Colonic mucosa (tissue), 4 donors: ENCODE measurements at regions not wholly inside any gene's neighbourhood (a gene's known extent, or its start where the extent isn't known, plus 50 kb on each side); places are given as distances from the start of the nearest gene placed in this dataset.
A peak's percentile ranks its signal among the peaks of the same experiment; 100 is the strongest.

Experiments used
- DNase-seq: peaks from one replicate; pipeline ENCODE4 v3.0.0-alpha.2; 2020
- H3K27ac ChIP-seq: fragments of 200-600 bp; one replicate; pipeline ENCODE4 v1.8.0; 2021
- H3K27me3 ChIP-seq: fragments of 200-600 bp; one replicate; pipeline ENCODE4 v1.8.0; 2021
- H3K36me3 ChIP-seq: fragments of 200-600 bp; one replicate; pipeline ENCODE4 v1.8.0; 2021
- H3K4me1 ChIP-seq: fragments of 200-600 bp; one replicate; pipeline ENCODE4 v1.8.0; 2021; ENCODE audit warnings: mild to moderate bottlenecking
- H3K4me3 ChIP-seq: fragments of 200-600 bp; one replicate; pipeline ENCODE4 v1.8.0; 2021
- H3K9ac ChIP-seq, 2 donors: one replicate each; pipeline ENCODE4 v1.7.0; 2013; ENCODE audit warnings: control low read depth in 2 of 2, low read depth in 2 of 2, low read length in 2 of 2
- H3K9me3 ChIP-seq: fragments of 200-600 bp; one replicate; pipeline ENCODE4 v1.8.0; 2021
- intact Hi-C: fragments of 100-400 bp; cut with DNase I; formaldehyde crosslinking; loops from one replicate; pipeline ENCODE4 v1.14.1; 2022
- TF ChIP-seq, protein P1 (sequence below): fragments of 200-600 bp; IDR thresholded peaks from one replicate; pipeline ENCODE4 v1.8.0; 2022; ENCODE audit warnings: antibody characterized with exemption, mild to moderate bottlenecking
- donor health status: healthy.
- donor health status: DM: no; HTN: no; CAD: no.
- donor health status: DM: no; HTN: no; CAD: no.

DNA sequence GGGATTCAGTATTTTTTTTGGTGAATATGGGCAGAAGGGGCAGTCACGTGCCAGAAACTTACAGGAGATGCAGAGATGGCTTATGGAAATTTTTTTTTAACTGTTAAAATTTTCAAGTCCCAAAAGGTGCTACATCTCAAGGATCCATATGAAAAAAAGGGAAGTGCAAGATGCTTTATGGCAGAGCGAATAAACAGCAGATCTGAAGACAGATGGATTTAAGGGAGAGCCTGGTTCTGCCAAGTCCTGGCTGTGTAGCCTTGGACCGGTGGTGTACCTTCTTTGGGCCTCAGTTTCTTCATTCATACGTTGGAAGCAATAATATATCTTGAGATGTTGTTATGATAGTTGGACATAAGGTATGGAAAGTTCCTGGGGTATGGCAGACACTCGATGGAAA lies 91.5 kb upstream of the ARRDC4 start:
- Histone ChIP-seq H3K27ac (no peak overlapping the region), H3K9me3 (no peaks in the 10 kb centered on the region), H3K36me3 (no peaks in the 10 kb centered on the region), H3K27me3 (no peaks in the 10 kb centered on the region), H3K4me3 (no peak overlapping the region), H3K9ac (no peak overlapping the region), H3K4me1 (no peaks in the 10 kb centered on the region)
- DNase-seq = no peak
- intact Hi-C loops = no loop called here
- TF ChIP-seq, protein P1, sequence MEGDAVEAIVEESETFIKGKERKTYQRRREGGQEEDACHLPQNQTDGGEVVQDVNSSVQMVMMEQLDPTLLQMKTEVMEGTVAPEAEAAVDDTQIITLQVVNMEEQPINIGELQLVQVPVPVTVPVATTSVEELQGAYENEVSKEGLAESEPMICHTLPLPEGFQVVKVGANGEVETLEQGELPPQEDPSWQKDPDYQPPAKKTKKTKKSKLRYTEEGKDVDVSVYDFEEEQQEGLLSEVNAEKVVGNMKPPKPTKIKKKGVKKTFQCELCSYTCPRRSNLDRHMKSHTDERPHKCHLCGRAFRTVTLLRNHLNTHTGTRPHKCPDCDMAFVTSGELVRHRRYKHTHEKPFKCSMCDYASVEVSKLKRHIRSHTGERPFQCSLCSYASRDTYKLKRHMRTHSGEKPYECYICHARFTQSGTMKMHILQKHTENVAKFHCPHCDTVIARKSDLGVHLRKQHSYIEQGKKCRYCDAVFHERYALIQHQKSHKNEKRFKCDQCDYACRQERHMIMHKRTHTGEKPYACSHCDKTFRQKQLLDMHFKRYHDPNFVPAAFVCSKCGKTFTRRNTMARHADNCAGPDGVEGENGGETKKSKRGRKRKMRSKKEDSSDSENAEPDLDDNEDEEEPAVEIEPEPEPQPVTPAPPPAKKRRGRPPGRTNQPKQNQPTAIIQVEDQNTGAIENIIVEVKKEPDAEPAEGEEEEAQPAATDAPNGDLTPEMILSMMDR = no peak

GRCh38 chr15:97870771-97871170 lies 89.7 kb upstream of the ARRDC4 start:
- H3K9ac ChIP-seq = no peak overlapping the region
- intact Hi-C loops = no loop called here
- TF ChIP-seq, protein P1 = no peak

DNA sequence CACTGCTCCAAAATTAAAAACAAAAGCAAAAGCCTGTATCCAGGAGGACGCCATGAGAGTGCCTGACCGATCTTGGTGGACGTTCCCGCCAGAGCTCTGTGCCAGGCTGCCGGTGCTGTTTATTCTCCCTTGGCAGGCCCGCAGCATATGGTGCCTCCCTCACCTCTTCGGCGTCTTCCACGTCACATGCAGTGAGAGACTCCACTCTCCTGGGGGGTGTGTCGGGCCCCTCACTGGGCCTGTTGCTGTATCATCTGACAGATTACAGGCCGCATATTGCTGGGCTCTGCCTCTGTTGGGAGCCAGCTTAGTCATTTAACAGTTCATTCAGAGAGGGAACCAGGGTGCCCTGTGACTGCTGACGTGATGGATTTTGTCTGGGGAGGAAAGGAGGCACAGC lies 86.4 kb upstream of the ARRDC4 start:
- no peak overlapping the region for H3K27ac ChIP-seq
- no peaks in the 10 kb centered on the region for H3K27me3 ChIP-seq
- no peaks in the 10 kb centered on the region for H3K4me1 ChIP-seq
- no peaks in the 10 kb centered on the region for H3K36me3 ChIP-seq
- intact Hi-C loops = no loop called here
- no peak for DNase-seq
- no peak overlapping the region for H3K9ac ChIP-seq
- no peak overlapping the region for H3K4me3 ChIP-seq
- no peaks in the 10 kb centered on the region for H3K9me3 ChIP-seq
- TF ChIP-seq, protein P1 = no peak

More at GRCh38 chr15:97870771-97871170, 89.7 kb upstream of the ARRDC4 start:
- Histone ChIP-seq H3K27ac (no peak overlapping the region), H3K9me3 (no peaks in the 10 kb centered on the region), H3K27me3 (no peaks in the 10 kb centered on the region), H3K4me3 (no peak overlapping the region), H3K36me3 (no peaks in the 10 kb centered on the region), H3K4me1 (no peaks in the 10 kb centered on the region)
- DNase-seq = no peak

DNA sequence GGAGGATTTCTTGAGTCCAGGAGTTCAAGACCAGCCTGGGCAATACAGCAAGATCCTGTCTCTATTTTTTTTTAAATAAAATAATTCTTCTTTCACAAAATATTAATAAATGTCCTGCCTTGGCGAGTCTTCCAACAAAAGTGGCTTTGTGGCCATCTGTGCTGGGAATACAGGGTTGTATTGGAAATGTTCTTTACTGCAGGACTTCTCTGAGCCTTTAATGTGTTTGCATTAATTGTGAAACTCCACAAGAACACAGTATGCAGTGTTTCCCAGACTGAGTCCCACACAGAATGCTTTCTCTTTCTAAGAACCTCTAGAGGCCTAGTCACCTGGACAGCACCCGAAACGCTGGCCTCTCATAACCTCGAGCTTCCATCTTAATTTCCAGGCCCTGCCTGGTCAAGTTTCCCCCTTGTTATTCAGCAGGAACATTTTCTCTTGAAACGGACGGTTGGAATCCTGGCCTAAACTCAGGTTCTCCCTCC lies 85.4 kb upstream of the ARRDC4 start:
- TF ChIP-seq, protein P1 = no peak

GRCh38 chr15:97875513-97876280 lies 84.8 kb upstream of the ARRDC4 start:
- Histone ChIP-seq H3K9ac (peak overlapping the region in 1 of 2 donors; percentile 40), H3K4me1 (no peaks in the 10 kb centered on the region), H3K27ac (no peak overlapping the region), H3K27me3 (no peaks in the 10 kb centered on the region), H3K9me3 (no peaks in the 10 kb centered on the region), H3K4me3 (no peak overlapping the region), H3K36me3 (no peaks in the 10 kb centered on the region)
- TF ChIP-seq, protein P1 = peak; percentile 18
- intact Hi-C loops = no loop called here
- DNase-seq = peak; percentile 28

More for the DNA sequence above, 85.4 kb upstream of the ARRDC4 start:
- no peaks in the 10 kb centered on the region for H3K36me3 ChIP-seq
- H3K9me3 ChIP-seq = no peaks in the 10 kb centered on the region
- no peaks in the 10 kb centered on the region for H3K4me1 ChIP-seq
- no peak overlapping the region for H3K4me3 ChIP-seq
- no peak for DNase-seq
- H3K9ac ChIP-seq = peak overlapping the region in 1 of 2 donors; percentile 40
- no peaks in the 10 kb centered on the region for H3K27me3 ChIP-seq
- intact Hi-C loops = no loop called here
- H3K27ac ChIP-seq = no peak overlapping the region
